K562 (cell line): ENCODE measurements at regions not wholly inside any gene's neighbourhood (a gene's known extent, or its start where the extent isn't known, plus 50 kb on each side); places are given as distances from the start of the nearest gene placed in this dataset.

Source experiments
- ATAC-seq: fragments of 200-7000 bp; cut with Tn5 transposase; 3 replicates; pipeline ENCODE4 v1.9.1; 2020; ENCODE audit warnings: moderate library complexity
- BruUV-seq: library from RNA; stranded (reverse); fragments of 400-500 nt; replicated peaks from 2 replicates; lab custom pipeline; 2021; lab: Mats Ljungman, UMichigan
- CTCF ChIA-PET: fragments of 300-600 bp; formaldehyde crosslinking; extraction: SDS; loops from one replicate; lab custom pipeline; 2021; ENCODE audit warnings: low intra/inter-chr PET ratio; lab: Yijun Ruan, JAX
- POLR2A ChIA-PET: fragments of 300-600, 350-650 bp; sonication (Branson Sonifier 250); formaldehyde crosslinking; extraction: SDS; loops from one replicate; lab custom pipeline; 2021; ENCODE audit warnings: antibody characterized with exemption, inconsistent platforms; lab: Yijun Ruan, JAX
- DNase-seq, 4 experiments: peaks; one replicate each; pipeline versions ENCODE4 v3.0.0 to v3.0.0-alpha.2; 2011 to 2018; ENCODE audit warnings: low spot score in 3 of 4, mixed read lengths in 3 of 4; ENCODE audit errors: extremely low read depth in 1 of 4
- FAIRE-seq: peaks from 2 replicates; lab custom pipeline; 2011; peaks lifted over from hg19 to GRCh38; lab: Jason Lieb, UNC
- H2AFZ ChIP-seq: 2 replicates; pipeline ENCODE4 v1.6.0; 2011; ENCODE audit warnings: low read depth, low read length, control low read depth, inconsistent platforms
- H3K27ac ChIP-seq: fragments of 200-600 bp; 3 replicates; pipeline ENCODE4 v1.8.0; 2011; ENCODE audit warnings: low read depth, mild to moderate bottlenecking, control low read depth, inconsistent platforms, low read length, moderate library complexity, mixed read lengths; ENCODE audit errors: extremely low read depth
- H3K27me3 ChIP-seq, 2 experiments: fragments of 300-600 bp in 1 of 2; 2 replicates in 1 of 2; 3 replicates in 1 of 2; pipeline versions ENCODE4 v1.6.0 to v1.8.0; 2011; ENCODE audit warnings: inconsistent platforms in 2 of 2, low read length in 2 of 2, mild to moderate bottlenecking in 1 of 2, mixed read lengths in 1 of 2, moderate library complexity in 1 of 2; ENCODE audit not compliant: control insufficient read depth in 2 of 2, insufficient read depth in 2 of 2
- H3K36me3 ChIP-seq: fragments of 300-600 bp; 3 replicates; pipeline ENCODE4 v1.8.0; 2011; ENCODE audit warnings: mild to moderate bottlenecking, low read length, inconsistent platforms; ENCODE audit not compliant: control insufficient read depth, insufficient read depth
- H3K4me1 ChIP-seq, 2 experiments: fragments of 200-600 bp in 1 of 2; replicated peaks in 1 of 2; 2 replicates in 1 of 2; 3 replicates in 1 of 2; pipeline versions ENCODE4 v1.5.1 to v1.8.0; 2011; ENCODE audit warnings: inconsistent platforms in 2 of 2, low read length in 2 of 2, mild to moderate bottlenecking in 1 of 2, mixed read lengths in 1 of 2, moderate library complexity in 1 of 2; ENCODE audit not compliant: control insufficient read depth in 2 of 2, insufficient read depth in 2 of 2
- H3K4me2 ChIP-seq: 2 replicates; pipeline ENCODE4 v1.6.1; 2011; ENCODE audit warnings: low read length, control low read depth, inconsistent platforms, mixed read lengths; ENCODE audit not compliant: insufficient read depth
- H3K4me3 ChIP-seq: fragments of 200-600 bp; sonication (generic), shearing (Covaris generic); 2 replicates; pipeline ENCODE4 v1.5.1; 2016; ENCODE audit warnings: control low read depth, inconsistent platforms
- H3K79me2 ChIP-seq: fragments of 200-600 bp; 3 replicates; pipeline ENCODE4 v1.8.0; 2011; ENCODE audit warnings: low read length, inconsistent platforms; ENCODE audit not compliant: control insufficient read depth, insufficient read depth
- H3K9ac ChIP-seq, 2 experiments: 2 replicates each; pipeline versions ENCODE4 v1.6.0 to v1.6.1; 2011; ENCODE audit warnings: low read depth in 2 of 2, low read length in 2 of 2, control low read depth in 1 of 2, inconsistent platforms in 1 of 2, mild to moderate bottlenecking in 1 of 2, mixed read lengths in 1 of 2; ENCODE audit not compliant: insufficient read depth in 1 of 2
- H3K9me1 ChIP-seq: one replicate; pipeline ENCODE4 v1.6.0; 2011; ENCODE audit warnings: inconsistent platforms, mild to moderate bottlenecking, low read length, moderate library complexity; ENCODE audit not compliant: control insufficient read depth, insufficient read depth
- H3K9me3 ChIP-seq: replicated peaks from 2 replicates; pipeline ENCODE4 v1.5.1; 2011; ENCODE audit warnings: low read depth, low read length, inconsistent platforms; ENCODE audit not compliant: control insufficient read depth, insufficient read depth
- H4K20me1 ChIP-seq: replicated peaks from 2 replicates; pipeline ENCODE4 v1.6.1; 2011; ENCODE audit warnings: low read length, inconsistent platforms, mixed read lengths; ENCODE audit not compliant: control insufficient read depth, insufficient read depth
- BRF1 ChIP-seq: IDR thresholded peaks from 3 replicates; pipeline ENCODE4 v1.6.1; 2011; ENCODE audit warnings: borderline replicate concordance, mild to moderate bottlenecking; ENCODE audit not compliant: insufficient read length; ENCODE audit errors: extremely low read depth
- BRF2 ChIP-seq: IDR thresholded peaks from 3 replicates; pipeline ENCODE4 v1.6.1; 2011; ENCODE audit warnings: borderline replicate concordance, mild to moderate bottlenecking; ENCODE audit not compliant: insufficient read length, insufficient read depth
- CBFA2T2 ChIP-seq: fragments of 450-650 bp; conservative IDR thresholded peaks from 2 replicates; pipeline ENCODE4 v1.6.1; 2017; ENCODE audit warnings: mild to moderate bottlenecking
- GABPB2 ChIP-seq: fragments of 250-450 bp; sonication (Bioruptor Pico); conservative IDR thresholded peaks from 2 replicates; pipeline ENCODE4 v1.5.1; 2021; ENCODE audit warnings: mild to moderate bottlenecking
- KAT2B ChIP-seq: IDR thresholded peaks from one replicate; pipeline ENCODE4 v1.6.1; 2012; ENCODE audit warnings: low read depth, mild to moderate bottlenecking, control low read depth, inconsistent platforms, low read length, moderate library complexity
- KLF13 ChIP-seq: fragments of 450-650 bp; IDR thresholded peaks from 2 replicates; pipeline ENCODE4 v1.6.1; 2016; ENCODE audit warnings: missing genetic modification characterization, low read depth, mild to moderate bottlenecking, missing compliant biosample characterization, moderate library complexity, borderline replicate concordance
- MCM5 ChIP-seq: fragments of 450-650 bp; IDR thresholded peaks from 2 replicates; pipeline ENCODE4 v1.6.1; 2016; ENCODE audit warnings: low read depth
- PHF21A ChIP-seq: fragments of 450-650 bp; IDR thresholded peaks from 2 replicates; pipeline ENCODE4 v1.6.1; 2017; ENCODE audit warnings: low read depth, borderline replicate concordance
- SMARCC2 ChIP-seq: fragments of 450-650 bp; IDR thresholded peaks from 2 replicates; pipeline ENCODE4 v1.6.1; 2017; ENCODE audit warnings: antibody characterized with exemption, moderate library complexity, mild to moderate bottlenecking, low read depth
- SP1 ChIP-seq: sonication (generic); formaldehyde crosslinking; IDR thresholded peaks from 2 replicates; pipeline ENCODE4 v1.8.1; 2022; ENCODE audit warnings: mild to moderate bottlenecking, missing genetic modification reagents
- TARDBP ChIP-seq: fragments of 450-650 bp; IDR thresholded peaks from 2 replicates; pipeline ENCODE4 v1.6.1; 2016
- TCF7 ChIP-seq: sonication (generic); IDR thresholded peaks from 2 replicates; pipeline ENCODE4 v1.6.1; 2016; ENCODE audit warnings: antibody characterized with exemption, borderline replicate concordance
- XRCC3 ChIP-seq: fragments of 450-650 bp; IDR thresholded peaks from 2 replicates; pipeline ENCODE4 v1.6.1; 2017; ENCODE audit warnings: mild to moderate bottlenecking, moderate library complexity
- ZBTB8A ChIP-seq: fragments of 450-650 bp; IDR thresholded peaks from 2 replicates; pipeline ENCODE4 v1.6.1; 2018; ENCODE audit warnings: mild to moderate bottlenecking, moderate library complexity; ENCODE audit not compliant: partially characterized antibody
- ZNF134 ChIP-seq: fragments of 250-450 bp; sonication (Bioruptor Pico); conservative IDR thresholded peaks from 2 replicates; pipeline ENCODE4 v1.4.0; 2020
- ZNF316 ChIP-seq: fragments of 450-650 bp; IDR thresholded peaks from 2 replicates; pipeline ENCODE4 v1.6.1; 2016
- WGBS: fragments of 100-300 bp; shearing (Covaris generic); methylation state at CpG from one replicate; pipeline ENCODE4 v1.1.6; 2016; ENCODE audit warnings: low coverage, mixed read lengths; ENCODE audit not compliant: insufficient coverage; ENCODE audit errors: missing lambda C conversion rate; 5-methylcytosine and 5-hydroxymethylcytosine counted together
- in situ Hi-C: fragments of 300-500 bp; cut with MboI; formaldehyde crosslinking; loops from 4 replicates; pipeline ENCODE4 v1.15.0; 2018; ENCODE audit warnings: inconsistent platforms, mixed read lengths
- intact Hi-C: fragments of 100-400 bp; cut with micrococcal nuclease; formaldehyde crosslinking; loops from 2 replicates; pipeline ENCODE4 v1.14.2; 2022

- no peak for TF ChIP-seq SP1
- TF ChIP-seq, all 486 proteins: peak for 0
These were observed 836.8 kb upstream of the CDH9 start (continued) for GRCh38 chr5:27875148-27875547.

GRCh38 chr5:27868292-27868691 lies 829.9 kb upstream of the CDH9 start:
- H3K4me3 ChIP-seq, result no peak overlapping the region
- H3K9me3 ChIP-seq, result peaks cover 2% of the 10 kb centered on the region; the same call in 1 of the 2 replicates
- in situ Hi-C loops, result no loop called here
- FAIRE-seq (no peak), DNase-seq (no peak), ATAC-seq (no peak)
- POLR2A ChIA-PET, result no interaction called here
- no peaks in the 10 kb centered on the region for H3K27me3 ChIP-seq
- no peak overlapping the region for H3K9ac ChIP-seq
- 0% methylated on average over 2 of the region's 2 CpGs for WGBS
- no peaks in the 10 kb centered on the region for H3K9me1 ChIP-seq
- no peak overlapping the region for H3K4me2 ChIP-seq
- BruUV-seq, result no TSS peak
- H3K4me1 ChIP-seq, result no peaks in the 10 kb centered on the region
- no peaks in the 10 kb centered on the region for H3K36me3 ChIP-seq
- no peaks in the 10 kb centered on the region for H4K20me1 ChIP-seq
- intact Hi-C loops, result no loop called here
- TF ChIP-seq ZNF316 (peak; percentile 45; the same call in 1 of the 2 replicates), KLF13 (tag) (no peak)
- H3K27ac ChIP-seq, result no peak overlapping the region
- H2AFZ ChIP-seq, result no peak overlapping the region
- CTCF ChIA-PET, result no interaction called here
- no peaks in the 10 kb centered on the region for H3K79me2 ChIP-seq

- ChIA-PET CTCF (no interaction called here), POLR2A (no interaction called here)
- H3K4me3 ChIP-seq, result no peak overlapping the region
- no peaks in the 10 kb centered on the region for H3K9me3 ChIP-seq
- H2AFZ ChIP-seq, result no peak overlapping the region
- no peak for FAIRE-seq
- ATAC-seq, result no peak
- in situ Hi-C loops (no loop called here), intact Hi-C loops (no loop called here)
- H3K4me2 ChIP-seq, result no peak overlapping the region
- H3K4me1 ChIP-seq, result no peaks in the 10 kb centered on the region
- H4K20me1 ChIP-seq, result no peaks in the 10 kb centered on the region
- H3K9ac ChIP-seq, result no peak overlapping the region
- H3K9me1 ChIP-seq, result no peaks in the 10 kb centered on the region
- no TSS peak for BruUV-seq
- no peaks in the 10 kb centered on the region for H3K27me3 ChIP-seq
- DNase-seq, result no peak
- H3K36me3 ChIP-seq, result no peaks in the 10 kb centered on the region
- WGBS, result 0% methylated on average over 1 of the region's 1 CpG
- H3K27ac ChIP-seq, result no peak overlapping the region
- H3K79me2 ChIP-seq, result no peaks in the 10 kb centered on the region
- TF ChIP-seq XRCC3 (no peak), TCF7 (no peak), ZNF134 (CRISPR knock-in tag) (no peak), BRF1 (no peak), BRF2 (no peak), MCM5 (no peak), CBFA2T2 (no peak), KAT2B (no peak), GABPB2 (no peak), SMARCC2 (no peak), ZBTB8A (no peak), PHF21A (no peak), TARDBP (no peak)
These were observed 817.1 kb upstream of the CDH9 start for GRCh38 chr5:27855491-27855890.
